Fibroblast of lung (primary cell): ENCODE measurements at regions not wholly inside any gene's neighbourhood (a gene's known extent, or its start where the extent isn't known, plus 50 kb on each side); places are given as distances from the start of the nearest gene placed in this dataset.

ENCODE experiments used
- DNase-seq, 2 donors: peaks; one replicate each; pipeline versions ENCODE4 v3.0.0 to v3.0.0-alpha.2; 2010; ENCODE audit warnings: low read depth in 2 of 2
- H2AFZ ChIP-seq: 2 replicates; pipeline ENCODE4 v1.5.1; 2012; ENCODE audit warnings: low read length, control low read depth, inconsistent platforms
- H3K27ac ChIP-seq: 2 replicates; pipeline ENCODE4 v1.5.1; 2011; ENCODE audit warnings: low read length, control low read depth; ENCODE audit not compliant: insufficient read depth
- H3K27me3 ChIP-seq: 2 replicates; pipeline ENCODE4 v1.5.1; 2011; ENCODE audit warnings: mild to moderate bottlenecking, low read length; ENCODE audit not compliant: control insufficient read depth, insufficient read depth
- H3K36me3 ChIP-seq: 2 replicates; pipeline ENCODE4 v1.5.1; 2011; ENCODE audit warnings: low read length; ENCODE audit not compliant: control insufficient read depth, insufficient read depth
- H3K4me1 ChIP-seq: 2 replicates; pipeline ENCODE4 v1.5.1; 2011; ENCODE audit warnings: low read length; ENCODE audit not compliant: control insufficient read depth, insufficient read depth; ENCODE audit errors: extremely low read depth
- H3K4me2 ChIP-seq: 2 replicates; pipeline ENCODE4 v1.5.1; 2011; ENCODE audit warnings: low read length, control low read depth; ENCODE audit not compliant: insufficient read depth; ENCODE audit errors: extremely low read depth
- H3K4me3 ChIP-seq, 4 experiments: fragments of 200-600 bp in 1 of 4; sonication (generic) in 1 of 4; replicated peaks in 1 of 4; 2 replicates each; pipeline ENCODE4 v1.5.1; 2011 to 2016; ENCODE audit warnings: low read length in 4 of 4, low read depth in 3 of 4, mild to moderate bottlenecking in 3 of 4, control low read depth in 2 of 4, inconsistent platforms in 1 of 4, mixed read lengths in 1 of 4; ENCODE audit not compliant: insufficient read depth in 1 of 4; ENCODE audit errors: control extremely low read depth in 1 of 4
- H3K79me2 ChIP-seq: 2 replicates; pipeline ENCODE4 v1.5.1; 2012; ENCODE audit warnings: mild to moderate bottlenecking, low read length, inconsistent platforms; ENCODE audit not compliant: control insufficient read depth, insufficient read depth
- H3K9ac ChIP-seq: 2 replicates; pipeline ENCODE4 v1.5.1; 2011; ENCODE audit warnings: mild to moderate bottlenecking, low read length, control low read depth; ENCODE audit not compliant: insufficient read depth
- H3K9me3 ChIP-seq: 2 replicates; pipeline ENCODE4 v1.5.1; 2012; ENCODE audit warnings: low read depth, low read length; ENCODE audit not compliant: control insufficient read depth, insufficient read depth
- H4K20me1 ChIP-seq: 2 replicates; pipeline ENCODE4 v1.5.1; 2011; ENCODE audit warnings: low read length; ENCODE audit not compliant: control insufficient read depth, insufficient read depth; ENCODE audit errors: extremely low read depth
- EZH2 ChIP-seq: IDR thresholded peaks from 2 replicates; pipeline ENCODE4 v1.5.1; 2012; ENCODE audit warnings: low read length, control low read depth, mild to moderate bottlenecking; ENCODE audit errors: missing control alignments
- TF ChIP-seq, protein P1 (sequence below), 2 donors: IDR thresholded peaks in 1 of 2; conservative IDR thresholded peaks in 1 of 2; 1 replicate in 1 of 2; 2 replicates in 1 of 2; pipeline ENCODE4 v1.5.1; 2011 to 2012; ENCODE audit warnings: low read length in 2 of 2, control low read depth in 1 of 2, inconsistent platforms in 1 of 2, low read depth in 1 of 2, mild to moderate bottlenecking in 1 of 2

- Histone ChIP-seq H2AFZ (no peak overlapping the region), H3K79me2 (no peaks in the 10 kb centered on the region), H3K4me1 (no peaks in the 10 kb centered on the region), H3K36me3 (no peaks in the 10 kb centered on the region), H3K4me3 (no peak overlapping the region), H3K4me2 (no peak overlapping the region), H3K27me3 (no peaks in the 10 kb centered on the region), H3K27ac (no peak overlapping the region), H3K9ac (no peak overlapping the region), H3K9me3 (no peaks in the 10 kb centered on the region), H4K20me1 (no peaks in the 10 kb centered on the region)
- no peak for DNase-seq
- TF ChIP-seq EZH2 = no peak
- TF ChIP-seq, protein P1, sequence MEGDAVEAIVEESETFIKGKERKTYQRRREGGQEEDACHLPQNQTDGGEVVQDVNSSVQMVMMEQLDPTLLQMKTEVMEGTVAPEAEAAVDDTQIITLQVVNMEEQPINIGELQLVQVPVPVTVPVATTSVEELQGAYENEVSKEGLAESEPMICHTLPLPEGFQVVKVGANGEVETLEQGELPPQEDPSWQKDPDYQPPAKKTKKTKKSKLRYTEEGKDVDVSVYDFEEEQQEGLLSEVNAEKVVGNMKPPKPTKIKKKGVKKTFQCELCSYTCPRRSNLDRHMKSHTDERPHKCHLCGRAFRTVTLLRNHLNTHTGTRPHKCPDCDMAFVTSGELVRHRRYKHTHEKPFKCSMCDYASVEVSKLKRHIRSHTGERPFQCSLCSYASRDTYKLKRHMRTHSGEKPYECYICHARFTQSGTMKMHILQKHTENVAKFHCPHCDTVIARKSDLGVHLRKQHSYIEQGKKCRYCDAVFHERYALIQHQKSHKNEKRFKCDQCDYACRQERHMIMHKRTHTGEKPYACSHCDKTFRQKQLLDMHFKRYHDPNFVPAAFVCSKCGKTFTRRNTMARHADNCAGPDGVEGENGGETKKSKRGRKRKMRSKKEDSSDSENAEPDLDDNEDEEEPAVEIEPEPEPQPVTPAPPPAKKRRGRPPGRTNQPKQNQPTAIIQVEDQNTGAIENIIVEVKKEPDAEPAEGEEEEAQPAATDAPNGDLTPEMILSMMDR (conservative IDR thresholded peaks at IDR 0.05 in 1 of 2, IDR thresholded peaks at IDR 0.05 in 1 of 2; ENCODE audit: low read depth in 1 of 2, low read length in 2 of 2) = no peak
Measured at GRCh38 chr15:46580487-46580886, 945.7 kb downstream of the SQOR start.

GRCh38 chr15:46580924-46581323 is 946.1 kb downstream of the SQOR start:
- Histone ChIP-seq H4K20me1 (no peaks in the 10 kb centered on the region), H3K79me2 (no peaks in the 10 kb centered on the region), H2AFZ (no peak overlapping the region), H3K4me1 (no peaks in the 10 kb centered on the region), H3K9me3 (no peaks in the 10 kb centered on the region), H3K27ac (no peak overlapping the region), H3K9ac (no peak overlapping the region), H3K4me2 (no peak overlapping the region), H3K27me3 (no peaks in the 10 kb centered on the region), H3K36me3 (no peaks in the 10 kb centered on the region), H3K4me3 (no peak overlapping the region)
- DNase-seq = no peak
- TF ChIP-seq EZH2 = no peak
- TF ChIP-seq, protein P1 (conservative IDR thresholded peaks at IDR 0.05 in 1 of 2, IDR thresholded peaks at IDR 0.05 in 1 of 2; ENCODE audit: low read depth in 1 of 2, low read length in 2 of 2) = no peak

- no peak overlapping the region for H3K4me2 ChIP-seq
Measured at GRCh38 chr15:46589088-46589487, 954.3 kb downstream of the SQOR start.

More at GRCh38 chr15:46589088-46589487, 954.3 kb downstream of the SQOR start:
- Histone ChIP-seq H3K4me1 (no peaks in the 10 kb centered on the region), H3K4me3 (no peak overlapping the region), H3K27me3 (no peaks in the 10 kb centered on the region), H2AFZ (no peak overlapping the region), H3K36me3 (no peaks in the 10 kb centered on the region), H3K9ac (no peak overlapping the region), H4K20me1 (no peaks in the 10 kb centered on the region), H3K9me3 (no peaks in the 10 kb centered on the region), H3K79me2 (no peaks in the 10 kb centered on the region), H3K27ac (no peak overlapping the region)
- TF ChIP-seq EZH2 = no peak
- TF ChIP-seq, protein P1 (conservative IDR thresholded peaks at IDR 0.05 in 1 of 2, IDR thresholded peaks at IDR 0.05 in 1 of 2; ENCODE audit: low read depth in 1 of 2, low read length in 2 of 2) = no peak
- DNase-seq = no peak
